Stimulated activated CD4-positive, alpha-beta T cell treated with anti-CD3 and anti-CD28 coated beads, Interleukin-4, amount 100 ng/mL, for 4 hours (primary cell): ENCODE measurements at regions not wholly inside any gene's neighbourhood (a gene's known extent, or its start where the extent isn't known, plus 50 kb on each side); places are given as distances from the start of the nearest gene placed in this dataset.

ENCODE experiments used
- DNase-seq, 2 experiments: peaks; one replicate each; pipeline ENCODE4 v3.0.0-alpha.2; 2020

- DNase-seq, result no peak
Observed at GRCh38 chr11:8800520-8801110, 110.4 kb upstream of the AKIP1 start.

- no peak for DNase-seq
Observed at GRCh38 chr11:8801121-8801520, 109.9 kb upstream of the AKIP1 start.

GRCh38 chr11:8802251-8802650, 108.7 kb upstream of the AKIP1 start:
- DNase-seq, result no peak

- no peak for DNase-seq
Observed at GRCh38 chr11:8803973-8804372, 107.0 kb upstream of the AKIP1 start.

GRCh38 chr11:8805296-8805695, 105.7 kb upstream of the AKIP1 start:
- DNase-seq, result no peak

- no peak for DNase-seq
Observed at GRCh38 chr11:8806974-8807373, 104.0 kb upstream of the AKIP1 start.

GRCh38 chr11:8807544-8808225, 103.3 kb upstream of the AKIP1 start:
- no peak for DNase-seq

- DNase-seq, result no peak
Observed at GRCh38 chr11:8808226-8808585, 102.8 kb upstream of the AKIP1 start.

- DNase-seq, result no peak
Observed at GRCh38 chr11:8809241-8809938, 101.6 kb upstream of the AKIP1 start.

- DNase-seq, result no peak
Observed at GRCh38 chr11:8809939-8810539, 101.0 kb upstream of the AKIP1 start.

- DNase-seq, result no peak
Observed at GRCh38 chr11:8810540-8811301, 100.3 kb upstream of the AKIP1 start.

GRCh38 chr11:8811571-8811970, 99.4 kb upstream of the AKIP1 start:
- no peak for DNase-seq

- DNase-seq, result no peak
Observed at GRCh38 chr11:8812438-8812837, 98.6 kb upstream of the AKIP1 start.

GRCh38 chr11:8813658-8814057, 97.3 kb upstream of the AKIP1 start:
- DNase-seq, result peak; percentile 8 to 26

GRCh38 chr11:8814209-8814922, 96.6 kb upstream of the AKIP1 start:
- no peak for DNase-seq

GRCh38 chr11:8814923-8815240, 96.1 kb upstream of the AKIP1 start:
- DNase-seq, result no peak

GRCh38 chr11:8818421-8818820, 92.6 kb upstream of the AKIP1 start:
- DNase-seq, result no peak

- DNase-seq, result no peak
Observed at GRCh38 chr11:8820401-8820800, 90.6 kb upstream of the AKIP1 start.

GRCh38 chr11:8822469-8822868, 88.5 kb upstream of the AKIP1 start:
- DNase-seq, result no peak

- no peak for DNase-seq
Observed at GRCh38 chr11:8823174-8823742, 87.7 kb upstream of the AKIP1 start.

GRCh38 chr11:8826139-8826786, 84.7 kb upstream of the AKIP1 start:
- no peak for DNase-seq
